SHP77 (cell line): ENCODE measurements at regions not wholly inside any gene's neighbourhood (a gene's known extent, or its start where the extent isn't known, plus 50 kb on each side); places are given as distances from the start of the nearest gene placed in this dataset.
"Not testable (repeated sequence)": the region's sequence is repeated elsewhere in the genome, so short reads cannot be mapped to it uniquely, and the experiment has no call there.

ENCODE experiments used
- DNase-seq, 2 experiments: peaks; one replicate each; lab custom pipeline; 2025; lab: John Stamatoyannopoulos, UW

DNA sequence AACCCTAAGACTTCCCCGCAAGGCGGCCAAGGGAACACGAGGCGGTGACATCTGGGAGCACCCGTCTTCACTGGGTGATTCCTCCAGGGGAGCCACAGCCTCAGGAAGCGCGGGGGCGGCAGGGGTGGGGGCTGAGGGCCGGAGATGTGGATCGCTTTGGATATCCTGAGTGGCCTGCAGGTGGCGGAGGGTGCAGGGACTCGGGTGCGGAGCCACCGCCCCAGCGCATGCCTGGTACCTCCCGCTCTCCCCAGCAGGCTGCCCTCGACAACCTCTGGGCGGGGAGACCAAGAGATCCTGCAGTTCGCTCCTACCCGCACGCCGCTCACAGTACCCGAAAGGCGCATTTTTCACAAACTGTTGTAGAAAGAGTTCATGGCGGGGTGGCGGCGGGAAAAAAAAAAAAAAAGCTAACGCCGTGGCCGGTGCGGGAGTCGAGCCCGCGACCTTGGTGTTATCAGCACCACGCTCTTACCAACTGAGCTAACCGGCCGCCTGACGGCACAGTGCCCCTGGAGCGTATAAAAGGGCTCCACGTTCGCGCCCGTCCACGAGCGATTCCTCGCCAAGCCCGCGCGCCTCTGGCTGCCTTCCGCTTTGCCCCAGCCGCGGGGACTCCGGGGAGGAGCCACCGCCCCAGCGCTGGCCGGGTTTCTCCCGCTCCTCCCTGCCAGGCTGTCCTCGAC is 124.7 kb upstream of the PRKX start:
- DNase-seq: not testable (repeated sequence)

DNA sequence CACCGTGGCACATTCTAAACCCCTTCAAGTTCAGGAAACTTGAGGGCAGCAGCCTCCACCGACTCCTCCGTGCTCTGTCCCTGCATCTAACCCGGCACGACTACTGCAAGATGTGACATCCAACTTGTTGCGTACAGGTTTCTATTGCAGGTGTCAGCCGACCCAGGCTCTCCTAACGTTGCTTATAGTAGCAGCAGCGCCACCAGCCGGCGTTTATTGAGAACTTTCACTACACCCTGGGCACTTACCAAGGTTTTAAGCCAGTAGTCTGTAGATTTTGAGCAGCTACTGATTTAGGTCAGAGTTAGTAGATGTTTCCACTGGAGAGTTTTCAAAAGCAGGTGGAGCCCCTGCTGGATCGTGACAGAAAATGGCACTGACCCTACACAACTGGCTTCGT is 123.8 kb upstream of the PRKX start:
- DNase-seq: not testable (repeated sequence)

DNA sequence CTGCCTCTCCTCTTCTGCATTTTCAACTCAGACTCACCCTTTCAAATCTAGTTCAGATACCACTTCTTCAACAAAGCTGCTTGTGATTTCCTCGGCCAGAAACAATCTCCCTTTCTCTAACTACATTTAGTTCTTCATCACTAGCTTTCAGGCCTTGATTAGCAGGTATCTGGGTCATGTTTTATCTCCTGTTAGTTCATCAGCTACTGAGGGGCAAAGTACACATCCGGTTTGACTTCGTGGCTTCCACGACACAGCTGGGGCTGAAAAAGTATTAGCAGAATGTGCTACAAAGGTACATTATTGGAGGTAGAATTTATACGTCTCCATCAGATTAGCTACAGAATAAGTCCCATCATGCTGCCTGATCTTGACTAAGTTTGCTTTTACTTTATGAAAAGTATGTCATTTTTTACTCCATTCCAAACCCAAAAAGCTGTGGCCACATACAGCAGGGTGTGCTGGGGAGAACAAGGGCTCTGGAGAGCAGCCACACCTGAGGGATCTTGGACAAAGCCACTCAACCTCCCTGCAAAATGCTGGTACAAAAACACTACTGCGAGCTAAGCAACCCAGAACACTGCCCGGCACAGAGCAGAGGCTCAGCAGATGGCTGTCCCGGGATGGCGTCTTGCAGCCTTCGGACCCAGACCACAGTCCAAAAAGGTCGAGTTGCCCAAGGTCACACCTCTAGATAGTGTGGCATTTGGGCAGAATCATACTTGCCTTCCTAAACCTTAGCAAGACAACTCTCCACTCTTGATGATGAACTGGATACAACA is 120.5 kb upstream of the PRKX start:
- not testable (repeated sequence) for DNase-seq

DNA sequence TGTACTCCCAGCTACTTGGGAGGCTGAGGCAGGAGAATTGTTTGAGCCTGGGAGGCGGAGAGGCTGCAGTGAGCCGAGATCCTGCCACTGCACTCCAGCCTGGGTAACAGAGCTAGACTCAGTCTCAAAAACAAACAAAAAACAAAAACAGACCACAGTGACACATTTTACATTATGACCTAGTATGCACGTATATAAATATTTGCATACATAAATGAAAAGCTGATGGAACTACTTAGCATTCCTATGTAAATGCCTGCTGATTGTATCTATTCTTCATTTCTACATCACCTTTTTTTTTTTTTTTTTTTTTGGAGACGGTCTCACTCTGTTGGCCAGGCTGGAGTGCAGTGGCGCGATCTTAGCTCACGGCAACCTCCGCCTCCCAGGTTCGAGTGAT is 116.6 kb upstream of the PRKX start:
- DNase-seq: not testable (repeated sequence)

DNA sequence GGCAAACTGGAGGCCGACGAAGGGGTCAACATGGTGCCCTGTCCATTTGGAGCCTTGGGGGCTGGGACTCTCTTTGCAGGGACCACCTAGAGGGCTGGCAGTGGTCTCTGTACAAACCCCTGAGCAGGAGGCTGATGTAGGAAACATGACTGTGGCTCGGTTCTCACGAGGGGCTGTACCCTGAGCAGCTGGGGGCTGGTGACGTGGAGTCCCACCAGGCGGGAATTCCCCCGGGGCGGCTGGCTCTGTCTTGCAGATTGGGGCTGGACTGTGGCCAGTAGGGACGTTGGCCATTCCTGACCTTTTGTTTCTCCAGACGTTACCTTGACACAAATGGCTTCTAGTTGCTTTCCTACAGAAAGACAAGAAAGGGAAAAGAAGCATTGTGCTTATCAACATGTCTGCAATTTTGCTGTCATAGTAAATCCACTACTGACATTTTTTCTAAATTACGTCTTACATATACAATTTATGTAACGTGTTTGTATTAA is 115.6 kb upstream of the PRKX start:
- not testable (repeated sequence) for DNase-seq

DNA sequence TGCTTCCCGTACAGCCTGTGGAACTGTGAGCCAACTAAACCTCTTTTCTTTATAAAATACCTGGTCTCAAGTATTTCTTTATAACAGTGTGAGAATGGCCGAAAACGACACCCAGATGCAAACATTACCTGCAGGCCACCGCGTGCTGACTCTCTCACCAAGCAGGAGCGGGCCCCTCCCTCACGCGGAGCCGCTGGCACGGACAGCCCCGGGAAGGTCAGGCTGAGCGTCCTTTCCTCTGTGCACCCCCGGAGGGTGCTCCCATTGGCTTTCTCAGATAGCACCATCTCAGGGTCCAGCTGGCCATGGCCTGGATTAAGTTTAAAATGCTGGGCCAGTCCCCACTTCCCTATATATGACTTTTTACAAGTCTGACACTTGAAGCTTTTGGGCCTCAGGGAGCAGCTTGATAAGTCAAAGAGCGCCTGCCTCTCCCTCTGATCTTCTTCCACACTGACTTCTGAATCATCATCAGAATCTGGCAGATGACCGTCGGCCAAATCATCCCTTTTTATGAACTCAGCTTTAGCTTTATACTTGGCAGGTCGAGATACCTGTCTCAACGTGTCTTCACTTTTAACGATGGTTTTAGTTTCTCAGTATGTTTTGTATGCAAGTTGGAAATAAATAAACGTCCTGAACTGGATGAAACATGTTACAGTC is 115.1 kb upstream of the PRKX start:
- not testable (repeated sequence) for DNase-seq

DNA sequence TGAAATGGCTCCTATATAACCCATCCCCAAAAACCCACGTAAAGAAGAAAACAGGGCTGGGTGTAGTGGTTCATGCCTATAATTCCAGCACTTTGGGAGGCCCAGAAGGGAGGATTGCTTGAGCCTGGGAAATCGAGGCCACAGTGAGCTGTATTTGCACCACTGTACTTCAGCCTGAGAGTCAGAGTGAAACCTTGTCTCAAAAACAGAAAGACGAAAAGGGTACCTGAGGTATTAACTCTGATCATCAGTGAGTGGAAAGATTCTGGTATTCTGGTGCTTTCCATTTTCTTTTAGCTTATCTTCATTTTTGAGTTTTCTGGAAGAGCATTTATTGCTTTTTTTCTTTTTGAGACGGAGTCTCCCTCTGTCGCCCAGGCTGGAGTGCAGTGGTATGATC is 110.6 kb upstream of the PRKX start:
- not testable (repeated sequence) for DNase-seq

DNA sequence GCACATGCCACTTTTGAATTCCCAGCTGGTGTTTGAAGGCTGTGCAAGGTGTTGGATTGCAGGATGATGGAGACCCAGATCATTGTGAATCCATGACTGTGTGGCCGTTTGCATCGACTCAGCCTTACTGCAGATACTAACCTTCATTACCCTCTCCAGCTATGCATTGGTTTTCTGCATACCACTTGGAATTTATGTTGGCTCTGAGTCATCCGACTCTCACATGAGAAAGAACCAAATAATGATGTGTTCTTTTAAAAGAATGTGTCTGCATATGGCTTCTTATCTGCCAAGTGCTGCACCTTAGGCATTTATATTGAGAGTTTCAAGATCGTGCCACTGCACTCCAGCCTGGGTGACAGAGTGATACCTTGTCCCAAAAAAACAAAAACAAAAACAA is 106.7 kb upstream of the PRKX start:
- no peak for DNase-seq

DNA sequence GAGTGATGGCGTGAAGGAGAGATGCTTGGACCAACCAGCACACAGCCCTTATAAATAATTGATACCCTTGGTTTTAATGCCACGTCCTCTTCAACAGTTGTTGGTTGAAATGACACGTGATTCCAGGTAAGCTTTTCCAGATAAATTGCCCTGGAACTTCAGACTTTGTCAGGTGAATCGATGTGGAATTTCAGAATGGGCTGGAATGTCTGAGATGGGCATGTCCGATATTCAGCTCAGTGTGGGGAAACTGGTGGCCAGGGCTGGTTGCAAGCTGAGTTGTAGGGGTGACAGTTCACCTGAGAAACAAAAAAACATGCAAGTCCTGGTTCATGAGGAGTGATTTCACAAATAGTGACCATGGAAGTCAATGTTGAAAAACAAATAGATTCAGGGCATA is 104.0 kb upstream of the PRKX start:
- not testable (repeated sequence) for DNase-seq

DNA sequence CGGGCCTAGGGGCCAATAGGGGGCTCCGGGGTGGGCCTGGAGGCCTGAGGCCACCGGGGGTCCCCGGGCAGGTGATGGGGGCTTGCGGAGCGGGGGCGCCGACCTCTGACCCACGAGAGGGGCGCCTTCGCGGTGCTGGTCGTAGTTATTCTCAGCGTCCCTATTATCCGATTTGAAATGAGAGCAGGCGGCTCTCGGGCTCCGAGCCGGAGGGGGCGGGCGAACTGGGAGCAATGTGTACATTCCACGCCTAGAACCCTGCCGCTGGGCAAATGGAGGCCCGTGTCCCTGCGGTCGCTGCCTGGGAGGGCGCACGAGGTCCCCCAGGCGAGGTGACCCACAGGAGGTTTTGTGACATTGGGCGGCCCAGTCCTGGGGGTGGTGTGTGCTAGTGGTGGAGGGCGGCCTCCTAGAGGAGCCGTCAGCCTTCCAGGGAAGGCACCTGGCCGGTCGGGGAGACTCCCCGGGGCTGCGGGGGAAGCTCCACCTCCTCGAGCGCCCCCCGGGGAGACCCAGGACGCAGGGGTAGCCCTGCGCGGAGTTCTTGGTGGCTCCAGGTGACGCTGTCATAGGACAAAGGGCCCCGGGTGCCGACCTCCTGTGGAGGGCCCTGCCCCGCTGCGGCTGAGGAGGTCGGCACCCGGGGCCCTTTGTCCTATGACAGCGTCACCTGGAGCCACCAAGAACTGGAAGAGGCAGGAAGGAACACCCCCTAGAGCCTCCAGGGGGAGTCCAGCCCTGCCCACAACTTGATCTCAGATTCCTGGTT is 102.6 kb upstream of the PRKX start:
- DNase-seq: peak in 1 of 2 experiments; percentile 39

DNA sequence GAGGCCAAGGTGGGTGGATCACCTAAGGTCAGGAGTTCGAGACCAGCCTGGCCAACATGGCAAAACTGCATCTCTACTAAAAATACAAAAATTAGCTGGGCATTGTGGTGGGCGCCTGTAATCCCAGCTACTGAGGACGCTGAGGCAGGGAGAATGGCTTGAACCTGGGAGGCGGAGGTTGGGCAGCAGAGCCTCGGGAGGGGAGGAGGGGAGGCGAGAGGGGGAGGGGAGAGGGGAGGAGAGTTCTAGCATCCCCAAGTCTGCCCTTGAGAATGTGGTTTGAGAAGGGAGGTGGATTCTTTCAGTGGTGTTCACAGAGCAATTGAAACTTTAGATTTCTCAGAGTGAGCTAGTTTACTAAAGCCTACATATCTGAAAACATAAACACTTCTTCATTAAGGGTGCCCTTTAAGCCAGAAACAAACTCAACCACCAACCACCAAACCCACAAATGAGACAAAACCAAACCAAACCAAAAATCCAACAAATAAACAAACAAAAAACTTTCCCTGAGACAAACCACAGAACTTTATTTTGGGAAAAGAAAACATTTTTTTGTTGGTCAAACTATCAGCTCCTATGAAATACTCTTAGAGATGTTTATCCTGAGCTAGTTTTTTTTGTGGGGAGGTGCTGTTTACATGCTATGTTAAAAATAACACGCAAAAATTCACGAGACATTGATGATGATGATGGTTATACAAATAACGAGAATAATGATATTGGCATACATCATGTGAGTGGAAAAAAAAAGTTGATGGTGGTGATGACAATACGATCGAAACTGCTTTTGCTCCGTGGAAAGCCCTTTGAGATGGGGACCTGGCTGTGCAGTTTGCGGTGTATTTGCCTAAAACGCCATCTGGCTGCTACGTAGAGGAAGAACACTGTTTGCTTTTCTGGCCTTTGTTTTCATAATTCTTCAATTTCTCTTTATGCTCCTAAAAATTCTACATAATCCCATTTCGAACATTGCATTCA is 98.2 kb upstream of the PRKX start:
- DNase-seq: peak in 1 of 2 experiments; percentile 23

DNA sequence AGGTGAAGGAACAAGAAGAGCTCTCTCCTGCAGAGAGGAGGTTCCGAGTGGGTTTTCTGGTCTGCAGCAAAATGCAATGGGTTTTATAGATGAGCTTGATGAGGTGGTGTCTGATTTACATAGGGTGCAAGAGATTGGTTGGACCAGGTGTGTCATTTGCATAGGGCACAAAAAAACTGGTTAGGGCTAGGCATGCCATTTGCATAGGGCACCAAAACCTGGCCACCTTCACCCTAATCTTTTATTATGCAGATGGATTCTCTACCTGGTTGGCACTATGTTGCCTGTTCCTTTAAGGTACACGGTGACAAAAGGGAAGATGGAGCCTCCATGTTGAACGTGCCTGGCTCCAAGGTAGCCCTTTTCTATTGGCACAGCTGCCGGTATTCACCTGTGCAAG is 94.5 kb upstream of the PRKX start:
- DNase-seq: no peak

DNA sequence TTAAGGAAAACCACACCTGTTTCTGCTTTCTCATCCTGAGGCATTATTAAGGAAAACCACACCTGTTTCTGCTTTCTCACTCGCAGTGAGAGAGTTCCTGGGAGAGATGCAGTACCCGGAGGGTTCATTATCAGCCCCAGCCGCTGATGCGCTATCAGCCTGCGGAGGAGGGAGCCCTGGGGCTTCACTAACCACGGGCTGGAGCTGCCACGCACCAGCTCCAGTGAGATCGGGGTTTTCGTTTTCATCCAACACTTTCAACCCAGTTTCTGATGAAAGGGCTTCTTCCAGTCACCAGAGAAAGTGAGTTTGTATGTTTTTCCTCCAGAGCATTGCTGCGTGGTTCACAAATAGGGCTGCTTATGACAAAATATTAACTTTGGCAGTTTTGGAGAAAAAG is 93.2 kb upstream of the PRKX start:
- no peak for DNase-seq

DNA sequence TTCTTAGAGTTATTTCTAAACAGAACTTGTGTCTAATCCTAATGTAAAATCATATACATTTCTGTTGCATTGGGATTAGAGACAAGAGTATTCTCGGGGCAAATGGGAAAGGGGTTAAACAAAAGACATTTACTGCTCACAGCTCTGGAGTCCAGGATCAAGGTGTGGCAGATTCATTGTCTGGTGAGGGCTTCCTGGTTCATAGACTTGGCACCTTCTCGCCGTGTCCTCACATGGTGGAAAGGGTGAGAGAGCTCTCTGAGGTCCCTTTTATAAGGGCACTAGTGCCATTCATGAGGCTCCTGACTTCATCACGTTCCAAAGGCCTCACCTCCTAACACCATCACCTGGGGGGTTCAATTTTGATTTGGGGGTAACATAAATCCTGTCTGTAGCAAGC is 90.3 kb upstream of the PRKX start:
- no peak for DNase-seq

DNA sequence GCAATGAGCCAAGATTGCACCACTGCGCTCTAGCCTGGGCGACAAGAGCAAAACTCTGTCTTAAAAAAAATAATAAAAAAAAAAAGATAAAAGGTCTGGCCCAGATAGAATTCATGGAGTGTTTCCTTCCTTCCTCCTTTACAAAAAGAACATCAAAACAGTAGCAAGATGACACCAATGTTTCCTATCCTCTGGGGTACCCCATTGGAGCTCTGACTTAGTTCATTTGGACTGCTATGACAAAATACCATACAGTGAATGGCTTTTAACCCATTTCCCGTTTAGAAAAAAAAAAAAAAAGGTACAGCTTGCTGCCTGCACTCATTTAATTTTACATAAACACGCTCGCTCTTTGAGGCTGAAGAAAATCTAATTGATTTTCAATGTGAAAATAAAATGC is 89.9 kb upstream of the PRKX start:
- DNase-seq: no peak

DNA sequence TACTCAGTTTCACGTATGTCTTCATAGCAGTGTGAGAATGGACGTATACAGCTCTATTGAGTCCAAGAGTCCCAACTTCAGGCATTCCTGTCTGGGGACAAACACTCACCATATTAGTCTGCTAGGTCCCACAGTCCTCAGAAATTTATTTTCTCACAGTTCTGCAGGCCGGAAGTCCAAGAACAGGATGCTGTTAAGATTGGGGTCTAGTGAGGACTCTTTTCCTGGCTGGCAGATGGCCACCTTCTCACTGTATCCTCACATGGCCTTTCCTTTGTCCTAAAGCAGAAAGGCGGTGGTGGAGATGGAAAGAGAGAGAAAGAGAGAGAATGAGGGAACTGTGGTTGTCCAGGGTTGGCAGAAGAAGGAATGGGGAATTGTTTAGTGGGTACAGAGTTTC is 82.0 kb upstream of the PRKX start:
- not testable (repeated sequence) for DNase-seq

DNA sequence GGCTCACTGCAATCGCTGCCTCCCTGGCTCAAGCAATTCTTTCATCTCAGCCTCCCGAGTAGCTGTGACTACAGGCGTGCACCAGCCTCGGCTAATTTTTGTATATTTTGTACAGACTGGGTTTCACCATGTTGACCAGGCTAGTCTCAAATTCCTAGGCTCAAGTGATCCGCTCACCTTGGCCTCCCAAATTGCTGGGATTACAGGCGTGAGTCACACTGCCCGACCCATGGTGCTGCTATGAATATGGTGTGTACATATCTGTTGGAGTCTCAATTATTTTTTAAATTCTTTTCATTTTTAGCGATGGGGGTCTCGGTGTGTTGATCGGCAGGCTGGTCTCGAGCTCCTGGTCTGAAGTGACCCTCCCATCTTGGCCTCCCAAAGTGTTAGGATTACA is 78.0 kb upstream of the PRKX start:
- DNase-seq: no peak

DNA sequence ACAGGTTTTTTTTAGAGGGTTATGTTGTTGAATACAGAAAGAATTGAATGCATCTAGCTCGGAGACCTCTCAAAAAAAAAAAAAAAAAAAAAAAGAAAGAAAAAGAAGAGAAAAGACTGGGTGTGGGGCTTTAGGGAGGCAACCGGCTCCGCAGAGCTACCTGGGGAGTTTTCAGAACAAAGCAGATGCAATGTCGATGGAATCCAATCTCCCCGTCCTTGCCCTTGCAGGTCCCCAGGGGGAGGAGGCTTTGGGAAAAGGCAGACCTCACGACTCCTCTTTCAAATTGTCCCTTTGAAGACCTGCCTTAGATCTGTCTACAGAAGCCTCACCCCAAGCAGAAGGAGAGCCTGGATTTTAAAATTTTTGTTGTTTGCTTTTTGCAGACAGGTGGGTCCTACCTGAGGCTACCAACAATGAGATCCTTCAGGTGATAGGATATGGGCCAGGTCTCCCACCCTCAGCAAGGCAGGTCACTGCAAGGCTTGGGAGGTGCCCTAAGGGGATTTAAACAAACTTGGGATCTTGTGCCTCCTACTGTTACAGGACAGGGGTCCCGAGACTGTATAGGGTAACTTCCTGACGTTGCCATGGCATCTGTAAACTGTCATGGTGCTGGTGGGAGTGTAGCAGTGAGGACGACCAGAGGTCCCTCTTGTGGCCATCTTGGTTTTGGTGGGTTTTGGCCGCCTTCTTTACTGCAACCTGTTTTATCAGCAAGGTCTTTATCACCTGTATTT is 75.2 kb upstream of the PRKX start:
- no peak for DNase-seq

DNA sequence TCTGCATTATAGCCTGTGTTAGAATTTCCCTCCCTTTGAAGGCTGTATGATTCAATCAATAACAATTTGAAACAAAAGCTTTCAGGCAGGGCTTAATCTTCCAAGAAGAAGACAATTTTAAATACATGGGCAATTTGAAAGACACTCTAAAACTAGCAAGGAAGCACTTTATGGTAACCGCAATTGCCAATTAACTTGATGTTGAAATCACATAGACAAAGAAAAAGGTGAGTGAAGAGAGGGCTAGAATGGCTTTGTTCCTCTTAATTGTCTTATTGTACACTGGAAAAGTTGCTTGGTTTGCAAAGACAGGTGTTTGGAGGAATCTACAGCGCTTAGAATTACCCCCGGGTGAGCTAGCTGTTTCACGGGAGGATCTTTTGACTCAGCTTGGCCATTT is 74.4 kb upstream of the PRKX start:
- DNase-seq: no peak

DNA sequence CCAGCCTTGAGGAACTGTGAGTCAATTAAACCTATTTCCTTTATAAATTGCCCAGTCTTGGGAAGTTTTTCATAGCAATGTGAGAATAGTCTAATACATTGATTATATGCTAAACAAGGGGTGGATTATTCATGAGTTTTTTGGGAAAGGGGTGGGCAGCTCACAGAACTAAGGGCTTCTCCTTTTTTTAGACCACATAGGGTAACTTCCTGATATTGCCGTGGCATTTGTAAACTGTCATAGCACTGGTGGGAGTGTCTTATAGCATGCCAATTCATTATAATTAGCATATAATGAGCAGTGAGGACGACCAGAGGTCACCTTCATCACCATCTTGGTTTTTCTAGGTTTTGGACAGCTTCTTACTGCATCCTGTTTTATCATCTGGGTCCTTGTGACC is 72.4 kb upstream of the PRKX start:
- not testable (repeated sequence) for DNase-seq
